Fibroblast of villous mesenchyme (primary cell): ENCODE measurements at regions not wholly inside any gene's neighbourhood (a gene's known extent, or its start where the extent isn't known, plus 50 kb on each side); places are given as distances from the start of the nearest gene placed in this dataset.

Experiments used
- DNase-seq: peaks from one replicate; pipeline ENCODE4 v3.0.0-alpha.2; 2010; ENCODE audit warnings: low read depth
- H3K4me3 ChIP-seq: 2 replicates; pipeline ENCODE4 v1.5.1; 2011; ENCODE audit warnings: low read depth, mild to moderate bottlenecking, low read length
- TF ChIP-seq, protein P1 (sequence below): IDR thresholded peaks from 2 replicates; pipeline ENCODE4 v1.5.1; 2012; ENCODE audit warnings: low read depth, mild to moderate bottlenecking, low read length; ENCODE audit not compliant: insufficient read depth

DNA sequence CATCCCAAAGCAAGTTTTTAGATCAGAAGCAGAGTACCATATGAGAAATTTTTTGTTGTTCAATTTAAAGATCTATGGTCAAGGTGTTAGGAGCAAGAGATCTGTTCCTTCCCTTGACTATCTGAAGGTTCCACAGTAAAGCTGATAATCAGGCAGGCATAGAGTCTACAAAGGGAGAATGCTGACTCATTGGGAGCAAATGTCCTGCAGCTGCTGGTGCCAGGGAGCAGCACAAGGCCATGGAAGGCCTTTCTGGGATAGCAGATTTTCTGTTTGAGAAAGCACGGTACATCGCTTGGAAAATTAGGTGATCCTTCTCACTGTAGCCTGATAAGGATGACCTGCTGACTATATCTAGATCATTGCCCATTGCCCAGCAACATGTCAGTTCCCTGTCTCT lies 210.1 kb upstream of the C1orf87 start:
- no peak overlapping the region for H3K4me3 ChIP-seq
- TF ChIP-seq, protein P1, sequence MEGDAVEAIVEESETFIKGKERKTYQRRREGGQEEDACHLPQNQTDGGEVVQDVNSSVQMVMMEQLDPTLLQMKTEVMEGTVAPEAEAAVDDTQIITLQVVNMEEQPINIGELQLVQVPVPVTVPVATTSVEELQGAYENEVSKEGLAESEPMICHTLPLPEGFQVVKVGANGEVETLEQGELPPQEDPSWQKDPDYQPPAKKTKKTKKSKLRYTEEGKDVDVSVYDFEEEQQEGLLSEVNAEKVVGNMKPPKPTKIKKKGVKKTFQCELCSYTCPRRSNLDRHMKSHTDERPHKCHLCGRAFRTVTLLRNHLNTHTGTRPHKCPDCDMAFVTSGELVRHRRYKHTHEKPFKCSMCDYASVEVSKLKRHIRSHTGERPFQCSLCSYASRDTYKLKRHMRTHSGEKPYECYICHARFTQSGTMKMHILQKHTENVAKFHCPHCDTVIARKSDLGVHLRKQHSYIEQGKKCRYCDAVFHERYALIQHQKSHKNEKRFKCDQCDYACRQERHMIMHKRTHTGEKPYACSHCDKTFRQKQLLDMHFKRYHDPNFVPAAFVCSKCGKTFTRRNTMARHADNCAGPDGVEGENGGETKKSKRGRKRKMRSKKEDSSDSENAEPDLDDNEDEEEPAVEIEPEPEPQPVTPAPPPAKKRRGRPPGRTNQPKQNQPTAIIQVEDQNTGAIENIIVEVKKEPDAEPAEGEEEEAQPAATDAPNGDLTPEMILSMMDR: no peak
- DNase-seq: no peak

DNA sequence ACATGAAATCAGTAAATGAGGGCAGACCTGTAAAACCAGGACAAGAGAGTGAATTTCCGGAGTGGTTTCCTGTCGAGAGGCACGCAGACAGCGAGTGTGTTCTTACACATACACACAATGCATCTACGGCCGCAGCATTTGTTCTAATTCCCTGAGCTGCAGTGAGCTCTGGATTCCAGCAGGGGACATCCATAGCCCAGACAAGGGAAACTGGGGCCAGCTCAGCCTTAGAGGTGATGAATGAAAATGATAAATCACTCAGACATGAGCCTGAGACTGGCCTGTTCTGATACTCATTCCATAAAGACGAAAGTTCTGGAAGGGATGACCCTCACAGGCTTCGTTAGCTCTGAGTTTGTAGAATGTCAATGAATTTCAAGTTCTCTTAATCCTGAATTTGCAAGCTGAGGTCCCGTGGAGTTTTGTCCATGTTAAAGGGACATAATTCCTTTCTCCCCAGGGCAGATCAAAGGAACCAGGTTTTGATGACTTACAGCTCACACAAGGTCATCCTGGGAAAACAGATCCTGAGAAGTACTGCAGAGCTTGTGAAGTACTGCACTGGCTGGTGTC lies 207.9 kb upstream of the C1orf87 start:
- TF ChIP-seq, protein P1: peak; percentile 89
- no peak overlapping the region for H3K4me3 ChIP-seq
- DNase-seq: peak; percentile 59

DNA sequence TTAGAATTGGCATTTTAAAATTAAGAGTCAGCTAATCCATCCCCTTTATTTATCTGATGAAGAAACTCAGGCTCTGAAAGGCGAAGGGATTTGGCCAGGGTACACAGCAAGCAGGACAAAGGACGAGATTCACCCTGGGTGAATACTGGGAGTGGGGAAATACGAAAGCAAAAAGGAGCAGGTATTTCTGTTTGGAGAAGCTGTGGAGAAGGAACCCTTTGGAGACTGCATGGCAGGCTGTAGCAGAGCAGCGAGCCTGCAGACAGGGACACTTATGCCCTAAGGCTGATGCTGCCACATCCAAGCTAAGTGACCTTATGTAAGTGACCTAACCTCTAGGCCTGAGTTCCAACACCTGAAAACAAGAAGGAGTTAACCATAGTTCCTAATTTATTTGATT lies 207.2 kb upstream of the C1orf87 start:
- no peak for DNase-seq
- TF ChIP-seq, protein P1: no peak
- H3K4me3 ChIP-seq: no peak overlapping the region

DNA sequence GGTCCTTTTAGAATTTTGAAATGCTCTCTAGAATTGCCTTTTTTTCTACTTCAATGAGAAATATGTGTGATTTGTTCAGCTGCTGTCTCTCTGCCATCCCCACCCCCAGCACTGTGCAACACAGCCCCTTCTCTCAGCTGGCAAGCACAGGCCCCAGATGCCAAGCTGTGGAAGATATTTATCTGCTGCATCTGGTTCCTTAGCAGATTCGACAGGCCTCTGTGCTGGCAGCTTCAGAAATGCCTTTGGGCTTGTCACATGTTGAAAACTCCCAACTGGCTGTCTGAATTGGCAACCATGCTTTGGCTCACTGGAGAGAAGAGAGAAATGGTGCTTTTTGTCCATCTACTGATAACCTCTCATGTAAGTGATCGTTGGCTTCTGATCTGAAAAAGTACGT lies 206.7 kb upstream of the C1orf87 start:
- DNase-seq: no peak
- TF ChIP-seq, protein P1: no peak
- H3K4me3 ChIP-seq: no peak overlapping the region

DNA sequence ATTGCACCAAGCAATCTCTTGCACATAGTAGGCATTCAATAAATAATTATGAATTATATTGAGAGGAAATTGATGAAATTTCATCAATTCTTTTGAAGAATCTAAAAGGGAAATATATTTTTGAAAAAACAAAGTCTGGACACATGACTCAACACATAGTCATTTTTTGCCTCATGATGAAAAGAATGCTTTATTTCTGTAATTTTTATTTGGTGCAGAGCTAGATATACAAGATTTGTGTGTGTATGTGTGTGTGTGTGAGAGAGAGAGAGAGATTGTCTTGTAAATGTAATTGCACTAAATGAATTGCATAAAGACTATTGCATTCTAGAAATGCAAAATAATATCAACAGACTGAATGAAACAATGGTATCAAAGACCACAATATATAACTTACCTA lies 206.2 kb upstream of the C1orf87 start:
- DNase-seq: peak; percentile 14
- TF ChIP-seq, protein P1: no peak
- H3K4me3 ChIP-seq: no peak overlapping the region

DNA sequence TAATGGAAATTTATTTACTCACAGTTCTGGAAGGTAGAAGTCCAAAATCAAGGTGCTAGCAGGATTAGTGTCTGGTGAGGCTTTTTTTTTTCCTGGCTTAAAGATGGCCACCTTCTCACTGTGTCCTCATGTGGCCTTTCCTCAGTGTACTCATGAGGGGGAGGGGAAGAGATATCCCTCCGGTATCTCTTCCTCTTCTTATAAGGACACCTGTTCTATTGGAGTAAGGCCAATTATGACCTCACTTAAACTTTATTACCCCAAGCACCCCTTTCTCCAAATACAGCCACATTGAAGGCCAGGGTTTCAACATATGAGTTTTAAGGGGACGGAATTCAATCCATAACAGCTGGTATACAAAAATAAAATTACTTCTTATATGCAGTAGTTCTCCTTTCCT lies 203.7 kb upstream of the C1orf87 start:
- TF ChIP-seq, protein P1: no peak
- H3K4me3 ChIP-seq: no peak overlapping the region
- no peak for DNase-seq
